Amygdala (tissue), 56 donors: ENCODE measurements at regions not wholly inside any gene's neighbourhood (a gene's known extent, or its start where the extent isn't known, plus 50 kb on each side); places are given as distances from the start of the nearest gene placed in this dataset.
"Not testable (repeated sequence)": the region's sequence is repeated elsewhere in the genome, so short reads cannot be mapped to it uniquely, and the experiment has no call there.

Experiments
- DNase-seq, 56 donors: peaks; one replicate each; lab custom pipeline; 2025; lab: John Stamatoyannopoulos, UW

- peak in 7 of 56 donors; percentile 9 to 45 (median 26) for DNase-seq
Observed at GRCh38 chr1:37157634-37158033, 123.3 kb upstream of the GRIK3 start.

GRCh38 chr1:37158113-37158749 is 123.9 kb upstream of the GRIK3 start:
- DNase-seq: peak in 19 of 56 donors; percentile 8 to 70 (median 33)

- no peak for DNase-seq
Observed at GRCh38 chr1:37159102-37159501, 124.8 kb upstream of the GRIK3 start.

- no peak for DNase-seq
Observed at GRCh38 chr1:37161171-37161570, 126.9 kb upstream of the GRIK3 start.

GRCh38 chr1:37162059-37162458 is 127.7 kb upstream of the GRIK3 start:
- DNase-seq: no peak

- DNase-seq: no peak
Observed at GRCh38 chr1:37166005-37166404, 131.7 kb upstream of the GRIK3 start.

- DNase-seq: no peak
Observed at GRCh38 chr1:37167479-37167878, 133.2 kb upstream of the GRIK3 start.

- no peak for DNase-seq
Observed at GRCh38 chr1:37169241-37169640, 134.9 kb upstream of the GRIK3 start.

- DNase-seq: no peak
Observed at GRCh38 chr1:37169743-37170275, 135.5 kb upstream of the GRIK3 start.

- no peak for DNase-seq
Observed at GRCh38 chr1:37171691-37172090, 137.4 kb upstream of the GRIK3 start.

GRCh38 chr1:37174341-37174740 is 140.0 kb upstream of the GRIK3 start:
- peak in 1 of 56 donors; percentile 31 for DNase-seq

- DNase-seq: no peak
Observed at GRCh38 chr1:37174876-37175275, 140.6 kb upstream of the GRIK3 start.

GRCh38 chr1:37175666-37176215 is 141.4 kb upstream of the GRIK3 start:
- DNase-seq: no peak

- no peak for DNase-seq
Observed at GRCh38 chr1:37176269-37176668, 142.0 kb upstream of the GRIK3 start.

- peak in 9 of 56 donors; percentile 6 to 52 (median 11) for DNase-seq
Observed at GRCh38 chr1:37177230-37177864, 143.0 kb upstream of the GRIK3 start.

GRCh38 chr1:37181425-37181824 is 147.1 kb upstream of the GRIK3 start:
- DNase-seq: no peak

GRCh38 chr1:37184789-37185188 is 150.5 kb upstream of the GRIK3 start:
- no peak for DNase-seq

GRCh38 chr1:37186246-37186756 is 152.0 kb upstream of the GRIK3 start:
- DNase-seq: no peak

- no peak for DNase-seq
Observed at GRCh38 chr1:37189111-37189510, 154.8 kb upstream of the GRIK3 start.

GRCh38 chr1:37197411-37197810 is 163.1 kb upstream of the GRIK3 start:
- DNase-seq: no peak

- not testable (repeated sequence) for DNase-seq
Observed at GRCh38 chr1:37214305-37214704, 180.0 kb upstream of the GRIK3 start.

GRCh38 chr1:37233606-37234005 is 199.3 kb upstream of the GRIK3 start:
- DNase-seq: no peak
